A673 (cell line): ENCODE measurements at regions not wholly inside any gene's neighbourhood (a gene's known extent, or its start where the extent isn't known, plus 50 kb on each side); places are given as distances from the start of the nearest gene placed in this dataset. TPM values are rescaled to one million over a fixed set of nuclear protein-coding genes. Genes with fewer than 3 reads are reported as not detected.
A peak's percentile ranks its signal among the peaks of the same experiment; 100 is the strongest.

ENCODE experiments used
- BruUV-seq: library from RNA; stranded (reverse); fragments of 400-500 nt; replicated peaks from 2 replicates; lab custom pipeline; 2021; lab: Mats Ljungman, UMichigan
- CTCF ChIA-PET: fragments of 300-600 bp; sonication (Branson Sonifier 250); formaldehyde crosslinking; loops from one replicate; lab custom pipeline; 2022; ENCODE audit warnings: antibody characterized with exemption; lab: Charles Lee
- POLR2A ChIA-PET: fragments of 300-600 bp; sonication (Branson Sonifier 250); formaldehyde crosslinking; loops from one replicate; lab custom pipeline; 2022; ENCODE audit warnings: antibody characterized with exemption; ENCODE audit not compliant: low non-redundant PET; lab: Charles Lee
- DNase-seq: peaks from one replicate; pipeline ENCODE4 v3.0.0-alpha.2; 2015; ENCODE audit warnings: low spot score
- H3K27ac ChIP-seq: fragments of 200-600 bp; sonication (generic); 2 replicates; pipeline ENCODE4 v1.5.1; 2016; ENCODE audit warnings: mixed run types, low read depth, mild to moderate bottlenecking, mixed read lengths, antibody characterized with exemption, low read length; ENCODE audit not compliant: poor library complexity, severe bottlenecking
- H3K27me3 ChIP-seq: fragments of 200-600 bp; sonication (generic); replicated peaks from 2 replicates; pipeline ENCODE4 v1.6.1; 2017; ENCODE audit warnings: mixed run types, low read depth, mild to moderate bottlenecking, mixed read lengths, antibody characterized with exemption, low read length; ENCODE audit not compliant: insufficient read depth, poor library complexity
- H3K36me3 ChIP-seq: fragments of 200-600 bp; sonication (generic); 2 replicates; pipeline ENCODE4 v1.6.1; 2016; ENCODE audit warnings: mixed run types, mild to moderate bottlenecking, mixed read lengths, antibody characterized with exemption, low read length; ENCODE audit not compliant: insufficient read depth, poor library complexity, severe bottlenecking
- H3K4me1 ChIP-seq: fragments of 200-600 bp; sonication (generic); 2 replicates; pipeline ENCODE4 v1.6.1; 2017; ENCODE audit warnings: mixed run types, mild to moderate bottlenecking, mixed read lengths, antibody characterized with exemption, low read length; ENCODE audit not compliant: insufficient read depth, poor library complexity, severe bottlenecking
- H3K4me3 ChIP-seq: fragments of 200-600 bp; sonication (generic); 2 replicates; pipeline ENCODE4 v1.5.1; 2016; ENCODE audit warnings: low read depth, mixed run types, mild to moderate bottlenecking, mixed read lengths, low read length; ENCODE audit not compliant: poor library complexity, severe bottlenecking
- H3K9me3 ChIP-seq: fragments of 200-600 bp; sonication (generic); 2 replicates; pipeline ENCODE4 v1.6.1; 2016; ENCODE audit warnings: mixed run types, low read depth, mild to moderate bottlenecking, mixed read lengths, antibody characterized with exemption, low read length; ENCODE audit not compliant: poor library complexity, severe bottlenecking
- CTCF ChIP-seq: fragments of 300-800, 200-600 bp; sonication (generic); conservative IDR thresholded peaks from 2 replicates; pipeline ENCODE4 v1.5.1; 2017; ENCODE audit warnings: low read depth, mild to moderate bottlenecking, antibody characterized with exemption, low read length, moderate library complexity, mixed read lengths
- EZH2 ChIP-seq: fragments of 200-600 bp; sonication (generic); IDR thresholded peaks from 2 replicates; pipeline ENCODE4 v1.6.1; 2017; ENCODE audit warnings: borderline replicate concordance, low read depth, mild to moderate bottlenecking, mixed read lengths, antibody characterized with exemption, low read length; ENCODE audit not compliant: poor library complexity, severe bottlenecking
- intact Hi-C: fragments of 100-400 bp; cut with micrococcal nuclease; formaldehyde crosslinking; loops from one replicate; pipeline ENCODE4 v1.10.0; 2022; ENCODE audit not compliant: unreplicated experiment
- microRNA-seq: library from miRNA; unstranded; fragments of <30 nt; microRNA quantifications from one replicate; pipeline ENCODE4 v1.2.0, GENCODE V29; 2021

GRCh38 chr11:43614214-43614613, 66.3 kb upstream of the HSD17B12 start:
- POLR2A ChIA-PET = no interaction called here

GRCh38 chr11:43619863-43620505, 60.6 kb upstream of the HSD17B12 start:
- TF ChIP-seq EZH2 (no peak), CTCF (no peak)
- Histone ChIP-seq H3K4me3 (no peak overlapping the region), H3K27ac (no peak overlapping the region), H3K9me3 (peaks cover 9% of the 10 kb centered on the region), H3K36me3 (no peaks in the 10 kb centered on the region), H3K4me1 (peaks cover 3% of the 10 kb centered on the region), H3K27me3 (peaks cover 73% of the 10 kb centered on the region)
- CTCF ChIA-PET = no interaction called here
- BruUV-seq = no TSS peak
- POLR2A ChIA-PET = interaction anchor here (0.7 kb wide), 1 partner anchor 12 kb away, joined by 3 read pairs; no protein-coding TSS in a partner anchor
- intact Hi-C loops = loop anchor here (5.0 kb wide), 1 partner anchor 38 kb away; no protein-coding TSS in a partner anchor
- no peak for DNase-seq

More at GRCh38 chr11:43614214-43614613, 66.3 kb upstream of the HSD17B12 start:
- intact Hi-C loops = no loop called here
- Histone ChIP-seq H3K4me1 (no peaks in the 10 kb centered on the region), H3K27ac (no peak overlapping the region), H3K36me3 (no peaks in the 10 kb centered on the region), H3K9me3 (peaks cover 23% of the 10 kb centered on the region), H3K27me3 (peaks cover 54% of the 10 kb centered on the region), H3K4me3 (no peak overlapping the region)
- CTCF ChIA-PET = no interaction called here
- TF ChIP-seq CTCF (no peak), EZH2 (no peak)
- no TSS peak for BruUV-seq
- no peak for DNase-seq

- Histone ChIP-seq H3K27ac (no peak overlapping the region), H3K4me1 (peaks cover 4% of the 10 kb centered on the region), H3K9me3 (no peaks in the 10 kb centered on the region), H3K27me3 (peaks cover 99% of the 10 kb centered on the region), H3K36me3 (no peaks in the 10 kb centered on the region), H3K4me3 (no peak overlapping the region)
- intact Hi-C loops = no loop called here
- CTCF ChIA-PET = no interaction called here
- TF ChIP-seq CTCF (no peak), EZH2 (no peak)
- POLR2A ChIA-PET = no interaction called here
- no TSS peak for BruUV-seq
- DNase-seq = no peak
Measured at GRCh38 chr11:43626798-43627197, 53.7 kb upstream of the HSD17B12 start.

Small RNAs in the stretch of these regions (microRNA-seq; reads per million reads assigned to microRNA genes)
- gene MIR129-2 = 44.5 reads per million, percentile 55 among the genes with 10 or more reads in this experiment
- not detected for gene MIR670
